Left hindlimb (tissue), 1 donor: ENCODE measurements at regions not wholly inside any gene's neighbourhood (a gene's known extent, or its start where the extent isn't known, plus 50 kb on each side); places are given as distances from the start of the nearest gene placed in this dataset.

Experiments used
- DNase-seq: peaks from one replicate; pipeline ENCODE4 v3.0.0-alpha.2; 2018

GRCh38 chr2:78634425-78634824 is 391.1 kb upstream of the REG3G start:
- DNase-seq, result no peak

- no peak for DNase-seq
Measured at GRCh38 chr2:78644854-78645253, 380.6 kb upstream of the REG3G start.

- DNase-seq, result no peak
Measured at GRCh38 chr2:78646533-78647364, 378.8 kb upstream of the REG3G start.

GRCh38 chr2:78648558-78648957 is 376.9 kb upstream of the REG3G start:
- DNase-seq, result no peak

- DNase-seq, result no peak
Measured at GRCh38 chr2:78654941-78655340, 370.6 kb upstream of the REG3G start.

GRCh38 chr2:78676921-78677696 is 348.4 kb upstream of the REG3G start:
- no peak for DNase-seq

- no peak for DNase-seq
Measured at GRCh38 chr2:78677774-78678173, 347.7 kb upstream of the REG3G start.

- DNase-seq, result no peak
Measured at GRCh38 chr2:78681386-78681785, 344.1 kb upstream of the REG3G start.

- no peak for DNase-seq
Measured at GRCh38 chr2:78682781-78683180, 342.7 kb upstream of the REG3G start.

- no peak for DNase-seq
Measured at GRCh38 chr2:78686625-78687153, 338.8 kb upstream of the REG3G start.

GRCh38 chr2:78699696-78700095 is 325.8 kb upstream of the REG3G start:
- no peak for DNase-seq

GRCh38 chr2:78701546-78701945 is 324.0 kb upstream of the REG3G start:
- no peak for DNase-seq

- DNase-seq, result no peak
Measured at GRCh38 chr2:78707776-78708386, 317.6 kb upstream of the REG3G start.

GRCh38 chr2:78710632-78711375 is 314.7 kb upstream of the REG3G start:
- DNase-seq, result no peak

GRCh38 chr2:78715293-78715692 is 310.2 kb upstream of the REG3G start:
- no peak for DNase-seq

- DNase-seq, result no peak
Measured at GRCh38 chr2:78718024-78718423, 307.5 kb upstream of the REG3G start.

- DNase-seq, result no peak
Measured at GRCh38 chr2:78718473-78718872, 307.0 kb upstream of the REG3G start.

- no peak for DNase-seq
Measured at GRCh38 chr2:78721355-78722033, 304.0 kb upstream of the REG3G start.

- no peak for DNase-seq
Measured at GRCh38 chr2:78734221-78734620, 291.3 kb upstream of the REG3G start.

GRCh38 chr2:78739282-78739681 is 286.2 kb upstream of the REG3G start:
- DNase-seq, result no peak

- no peak for DNase-seq
Measured at GRCh38 chr2:78749638-78750037, 275.9 kb upstream of the REG3G start.

GRCh38 chr2:78750219-78750618 is 275.3 kb upstream of the REG3G start:
- no peak for DNase-seq
